ENCODE measurements at regions not wholly inside any gene's neighbourhood (a gene's known extent, or its start where the extent isn't known, plus 50 kb on each side); places are given as distances from the start of the nearest gene placed in this dataset.

GRCh38 chr2:235396071-235396846, 97.6 kb upstream of the AGAP1 start:
- Histone ChIP-seq H3K4me2 (ENCODE audit: insufficient read depth in 1 of 2, low read depth in 2 of 2, low read length in 2 of 2) (no peak overlapping the region), H3K27me3 (replicated peaks in 1 of 4; ENCODE audit: control insufficient read depth in 3 of 4, extremely low read depth in 1 of 4, insufficient read depth in 3 of 4, low read length in 3 of 4) (no peaks in the 10 kb centered on the region), H2BK15ac (ENCODE audit: low read length) (no peak overlapping the region; the same call in 1 of the 2 replicates), H2AFZ (ENCODE audit: low read length) (no peak overlapping the region), H2BK5ac (ENCODE audit: low read depth, low read length) (no peak overlapping the region), H2BK12ac (ENCODE audit: low read depth, low read length) (no peak overlapping the region), H3K9me3 (ENCODE audit: insufficient read depth in 2 of 2, low read depth in 1 of 2, low read length in 1 of 2) (peaks cover 0 to 16% of the 10 kb centered on the region in 2 experiments; a peak in 3 of 4 replicates), H3K27ac (ENCODE audit: low read depth, low read length) (no peak overlapping the region), H4K8ac (ENCODE audit: extremely low read depth, insufficient read depth, low read length) (no peak overlapping the region), H2AK5ac (ENCODE audit: low read depth, low read length) (no peak overlapping the region), H3K23ac (ENCODE audit: insufficient read length) (no peak overlapping the region), H3K4me1 (replicated peaks in 1 of 4; ENCODE audit: control insufficient read depth in 3 of 4, insufficient read depth in 4 of 4, low read length in 3 of 4) (0 out of 7 replicates have a peak, but pooled peaks cover 0 to 2% (median 0%) of the 10 kb centered on the region in 4 experiments), H4K91ac (replicated peaks; ENCODE audit: insufficient read length, low read length) (no peak overlapping the region), H4K5ac (ENCODE audit: insufficient read length, low read depth, low read length) (no peak overlapping the region), H2BK20ac (ENCODE audit: low read length) (no peak overlapping the region), H3K79me1 (ENCODE audit: low read depth, low read length) (no peaks in the 10 kb centered on the region), H3K4me3 (ENCODE audit: extremely low read depth in 1 of 4, insufficient read depth in 2 of 4, low read depth in 3 of 4, low read length in 4 of 4) (no peak overlapping the region), H3K56ac (replicated peaks; ENCODE audit: insufficient read length, low read depth, low read length) (no peak overlapping the region), H3K9ac (replicated peaks in 1 of 4; ENCODE audit: extremely low read depth in 1 of 4, low read depth in 3 of 4, low read length in 3 of 4) (no peak overlapping the region), H3K14ac (ENCODE audit: insufficient read length) (no peak overlapping the region), H2BK120ac (replicated peaks; ENCODE audit: low read depth, low read length) (no peak overlapping the region), H3K18ac (ENCODE audit: extremely low read depth, low read length) (no peak overlapping the region), H3K79me2 (ENCODE audit: control insufficient read depth in 1 of 2, insufficient read depth in 2 of 2, low read length in 2 of 2) (no peaks in the 10 kb centered on the region), H3K4ac (replicated peaks; ENCODE audit: insufficient read length, low read depth, low read length) (no peak overlapping the region), H3K36me3 (ENCODE audit: control insufficient read depth in 2 of 4, insufficient read depth in 4 of 4, low read length in 3 of 4) (no peaks in the 10 kb centered on the region), H3K23me2 (ENCODE audit: low read depth, low read length) (no peaks in the 10 kb centered on the region), H4K20me1 (replicated peaks in 1 of 2; ENCODE audit: control insufficient read depth in 1 of 2, insufficient read depth in 2 of 2, low read length in 2 of 2) (no peaks in the 10 kb centered on the region)
- ChIA-PET POLR2A (ENCODE audit: partially characterized antibody) (no interaction called here), CTCF (ENCODE audit: partially characterized antibody) (interaction anchor here (0.8 to 1.0 kb wide), 2 partner anchors 11 to 168 kb away, joined by 3 to 4 read pairs; no protein-coding TSS in a partner anchor)
- DNase-seq (ENCODE audit: low read depth in 1 of 2, low spot score in 2 of 2) (no peak), FAIRE-seq (no peak)
- WGBS, 2 experiments (ENCODE audit: extremely low coverage in 1 of 2, insufficient coverage in 1 of 2, insufficient read length in 1 of 2, insufficient replicate concordance in 2 of 2, low coverage in 1 of 2, low lambda C conversion rate in 2 of 2, missing lambda C conversion rate in 1 of 2), result 96% methylated on average over 8 of the region's 8 CpGs; no CpG with 5 or more reads in 1 of the 2 experiments
- TF ChIP-seq POLR2A (IDR thresholded peaks at IDR 0.05; ENCODE audit: control extremely low read depth in 1 of 2, low read depth in 2 of 2, low read length in 2 of 2) (no peak), BACH1 (IDR thresholded peaks at IDR 0.05; ENCODE audit: low read length) (no peak), CTBP2 (IDR thresholded peaks at IDR 0.05; ENCODE audit: borderline replicate concordance, insufficient read depth, insufficient read length, low read length) (no peak), JUN (IDR thresholded peaks at IDR 0.05; ENCODE audit: low read depth, low read length) (no peak), KDM4A (IDR thresholded peaks at IDR 0.05; ENCODE audit: low read depth, low read length, severe bottlenecking) (no peak), TEAD4 (IDR thresholded peaks at IDR 0.05; ENCODE audit: low read depth, low read length) (no peak), SP1 (IDR thresholded peaks at IDR 0.05; ENCODE audit: low read depth, low read length) (no peak), POLR2AphosphoS5 (IDR thresholded peaks at IDR 0.05; ENCODE audit: low read depth, low read length) (no peak), HDAC6 (IDR thresholded peaks at IDR 0.05; ENCODE audit: low read depth, low read length) (no peak), TAF1 (IDR thresholded peaks at IDR 0.05; ENCODE audit: low read depth, low read length) (no peak), CHD2 (IDR thresholded peaks at IDR 0.05; ENCODE audit: low read length) (no peak), USF2 (IDR thresholded peaks at IDR 0.05; ENCODE audit: low read length) (no peak), SIRT6 (IDR thresholded peaks at IDR 0.05; ENCODE audit: low read length) (no peak)
